H1 (cell line): ENCODE measurements at regions not wholly inside any gene's neighbourhood (a gene's known extent, or its start where the extent isn't known, plus 50 kb on each side); places are given as distances from the start of the nearest gene placed in this dataset.

Source experiments
- EP300 ChIP-seq, 2 experiments: IDR thresholded peaks; 1 replicate in 1 of 2; 2 replicates in 1 of 2; pipeline ENCODE4 v1.6.1; 2011 to 2012; ENCODE audit warnings: low read depth in 2 of 2, low read length in 2 of 2, mild to moderate bottlenecking in 2 of 2, borderline replicate concordance in 1 of 2, inconsistent platforms in 1 of 2, moderate library complexity in 1 of 2
- GABPA ChIP-seq: IDR thresholded peaks from 2 replicates; pipeline ENCODE4 v1.6.1; 2011; ENCODE audit warnings: mild to moderate bottlenecking, low read length, moderate library complexity, borderline replicate concordance; ENCODE audit not compliant: insufficient read depth
- JUND ChIP-seq: IDR thresholded peaks from 2 replicates; pipeline ENCODE4 v1.6.1; 2011; ENCODE audit warnings: mild to moderate bottlenecking, improper control_type of control experiment, low read length
- KDM1A ChIP-seq: fragments of 200-600, 300-600 bp; sonication (generic); IDR thresholded peaks from 2 replicates; pipeline ENCODE4 v1.7.1; 2016; ENCODE audit warnings: mild to moderate bottlenecking, low read length, borderline replicate concordance
- PHF8 ChIP-seq: fragments of 200-600 bp; sonication (generic); conservative IDR thresholded peaks from 2 replicates; pipeline ENCODE4 v1.7.1; 2012; ENCODE audit warnings: low read depth, mild to moderate bottlenecking, inconsistent platforms, low read length, moderate library complexity
- RBBP5 ChIP-seq: IDR thresholded peaks from 2 replicates; pipeline ENCODE4 v1.7.1; 2012; ENCODE audit warnings: low read depth, mild to moderate bottlenecking, inconsistent platforms, low read length, moderate library complexity, borderline replicate concordance
- SIN3A ChIP-seq, 2 experiments: IDR thresholded peaks in 1 of 2; conservative IDR thresholded peaks in 1 of 2; 2 replicates each; pipeline ENCODE4 v1.6.1; 2011 to 2012; ENCODE audit warnings: low read length in 2 of 2, improper control_type of control experiment in 1 of 2, low read depth in 1 of 2, mild to moderate bottlenecking in 1 of 2
- TAF1 ChIP-seq: IDR thresholded peaks from 2 replicates; pipeline ENCODE4 v1.6.1; 2011; ENCODE audit warnings: mild to moderate bottlenecking, low read depth, low read length
- TBP ChIP-seq: IDR thresholded peaks from 2 replicates; pipeline ENCODE4 v1.6.1; 2011; ENCODE audit warnings: low read depth, low read length, improper control_type of control experiment

DNA sequence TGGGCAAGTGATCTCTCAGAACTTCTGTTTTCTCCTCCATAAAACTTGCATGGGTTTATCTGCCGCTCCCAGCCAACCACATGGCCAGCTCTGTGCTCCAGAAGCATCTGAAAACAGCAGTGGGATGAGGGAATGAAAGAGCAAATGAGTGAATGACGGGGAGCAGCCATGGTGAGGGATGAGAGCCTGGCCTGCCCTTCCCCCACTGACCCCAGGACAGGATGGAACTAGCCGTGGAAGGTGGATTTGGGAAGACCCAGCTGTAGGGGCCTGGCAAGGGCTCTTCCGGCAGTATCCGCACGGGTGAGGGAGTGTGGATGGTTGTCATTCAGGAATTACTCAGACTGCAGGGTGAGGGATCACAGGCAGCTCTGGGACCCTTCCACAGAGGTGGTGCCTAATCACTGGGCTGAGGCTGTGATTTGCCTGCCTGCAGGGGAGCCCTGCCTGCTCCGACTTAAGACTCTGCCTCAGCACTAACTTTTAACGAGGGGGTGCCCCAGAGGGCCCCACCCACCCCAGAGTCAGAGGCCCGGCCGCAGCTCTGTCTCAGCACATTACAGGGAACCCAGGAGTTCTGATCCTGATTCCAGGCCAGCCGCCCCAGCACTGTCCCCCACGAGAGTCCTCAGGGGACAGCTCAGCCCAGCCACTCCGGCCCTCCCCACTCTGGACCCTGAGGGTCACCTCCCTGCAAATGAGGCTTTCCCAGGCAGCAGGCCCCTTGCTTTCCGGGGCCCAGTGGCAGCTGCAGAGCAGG lies 136.8 kb upstream of the C14orf180 start (continued):
- TF ChIP-seq KDM1A (no peak), TBP (no peak), EP300 (IDR thresholded peaks at IDR 0.05; ENCODE audit: borderline replicate concordance in 1 of 2, low read depth in 2 of 2, low read length in 2 of 2) (no peak), GABPA (no peak), RBBP5 (no peak), TAF1 (no peak), SIN3A (conservative IDR thresholded peaks at IDR 0.05 in 1 of 2, IDR thresholded peaks at IDR 0.05 in 1 of 2; ENCODE audit: low read depth in 1 of 2, low read length in 2 of 2) (no peak), JUND (no peak), PHF8 (no peak)
